ENCODE measurements at regions not wholly inside any gene's neighbourhood (a gene's known extent, or its start where the extent isn't known, plus 50 kb on each side); places are given as distances from the start of the nearest gene placed in this dataset.

DNA sequence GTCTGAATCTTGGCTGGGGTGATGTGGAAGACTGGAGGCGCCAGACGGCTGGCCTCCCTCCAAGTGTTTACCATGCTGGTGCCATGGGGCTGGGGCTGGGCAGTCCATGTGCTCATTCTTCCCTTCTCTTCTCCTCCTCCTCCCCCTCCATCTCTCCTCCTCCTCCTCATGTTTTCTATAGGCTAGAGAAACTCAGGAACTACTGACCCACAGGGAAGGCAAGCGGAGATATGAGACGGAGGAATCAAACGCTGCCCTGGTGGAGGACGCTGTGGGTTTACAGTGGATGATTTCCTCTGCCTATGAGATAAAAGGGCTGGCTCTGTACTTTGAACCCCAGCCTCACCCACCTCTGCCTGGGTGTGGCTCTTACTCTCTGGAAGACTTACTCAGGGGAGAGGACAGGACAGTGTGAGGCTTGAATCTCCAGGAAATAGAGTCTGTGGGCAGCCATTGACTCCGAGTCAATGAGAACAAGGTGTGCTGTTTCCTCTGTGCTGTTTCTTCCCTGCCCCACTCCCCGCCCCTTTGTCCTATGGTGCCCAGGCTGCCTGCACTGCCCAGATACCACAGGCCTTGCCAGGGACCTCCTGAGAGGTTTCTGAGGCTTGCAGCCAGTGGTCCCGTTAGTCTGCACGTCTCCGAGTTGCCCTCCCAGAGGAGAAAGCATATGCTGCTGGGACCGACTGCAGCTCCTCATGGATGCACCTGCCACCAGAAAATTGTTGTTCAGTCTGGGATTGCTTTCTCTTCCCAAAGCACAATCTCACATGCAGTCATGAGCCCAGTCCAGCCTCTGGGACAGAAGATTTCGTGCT lies 132.6 kb upstream of the ARHGAP5 start:
- DNase-seq, result no peak

DNA sequence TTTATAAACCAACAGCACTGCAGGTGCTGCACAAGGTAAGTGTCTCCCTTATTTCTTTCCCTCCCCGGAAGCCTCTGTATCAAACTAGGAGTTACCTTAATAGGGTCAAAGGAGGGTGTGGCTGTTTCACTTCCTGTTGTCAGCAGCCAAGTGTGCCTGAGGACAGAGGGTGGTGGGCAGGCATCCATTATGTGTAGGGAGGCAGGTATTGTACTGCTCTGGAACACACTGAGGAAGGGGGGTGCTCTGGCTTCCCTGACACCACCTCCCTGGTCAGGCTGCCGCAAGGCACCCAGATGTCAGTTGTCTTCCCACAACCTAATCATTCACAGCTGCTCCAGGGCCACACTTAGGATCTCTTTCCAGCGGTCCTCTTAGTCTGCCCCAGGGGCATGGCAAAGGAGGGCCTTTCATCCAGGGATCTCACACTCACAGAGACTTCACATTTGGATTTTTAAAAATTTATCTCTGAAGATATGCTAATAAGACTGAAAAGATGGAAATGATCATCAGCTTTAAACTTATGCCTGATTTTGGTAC lies 132.0 kb upstream of the ARHGAP5 start:
- DNase-seq, result peak; percentile 39

DNA sequence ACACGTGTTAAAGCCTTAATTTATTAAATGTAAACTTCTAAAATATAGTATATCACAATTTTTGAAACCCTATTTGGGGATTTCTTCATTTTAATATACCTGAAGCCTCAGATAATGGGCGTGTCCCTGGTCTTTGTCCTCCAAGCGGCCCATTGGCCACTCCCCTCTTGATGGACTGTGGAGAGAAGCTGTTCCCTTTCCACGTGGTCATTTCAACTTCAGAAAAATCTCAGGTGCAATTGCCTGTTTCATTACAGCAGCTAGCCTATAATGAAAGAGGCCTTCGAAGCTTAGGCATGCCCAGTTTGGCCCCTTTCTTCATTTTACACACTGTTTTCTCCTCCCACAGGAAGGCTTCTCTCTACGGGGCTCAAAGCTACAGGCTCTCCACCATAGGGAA lies 131.4 kb upstream of the ARHGAP5 start:
- no peak for DNase-seq

DNA sequence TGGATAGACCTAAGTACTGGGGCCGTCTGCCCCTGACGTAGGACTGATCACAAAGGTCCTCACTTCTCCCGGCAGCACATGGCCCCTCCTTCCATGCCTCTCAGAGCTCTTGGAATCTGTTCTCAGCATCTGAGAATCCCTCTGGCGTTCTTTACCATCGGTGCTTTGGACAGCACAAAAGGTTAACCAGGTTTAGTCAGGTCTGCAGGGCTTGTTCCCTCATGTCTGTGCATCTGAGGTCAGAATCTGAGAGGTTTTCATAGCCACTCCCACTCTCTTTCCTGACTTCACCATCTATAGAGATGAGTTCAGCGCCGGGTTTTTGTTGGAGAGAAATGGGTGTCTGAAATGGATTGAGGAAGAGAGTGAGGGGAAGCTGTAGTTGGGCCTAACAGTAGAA lies 130.0 kb upstream of the ARHGAP5 start:
- no peak for DNase-seq

DNA sequence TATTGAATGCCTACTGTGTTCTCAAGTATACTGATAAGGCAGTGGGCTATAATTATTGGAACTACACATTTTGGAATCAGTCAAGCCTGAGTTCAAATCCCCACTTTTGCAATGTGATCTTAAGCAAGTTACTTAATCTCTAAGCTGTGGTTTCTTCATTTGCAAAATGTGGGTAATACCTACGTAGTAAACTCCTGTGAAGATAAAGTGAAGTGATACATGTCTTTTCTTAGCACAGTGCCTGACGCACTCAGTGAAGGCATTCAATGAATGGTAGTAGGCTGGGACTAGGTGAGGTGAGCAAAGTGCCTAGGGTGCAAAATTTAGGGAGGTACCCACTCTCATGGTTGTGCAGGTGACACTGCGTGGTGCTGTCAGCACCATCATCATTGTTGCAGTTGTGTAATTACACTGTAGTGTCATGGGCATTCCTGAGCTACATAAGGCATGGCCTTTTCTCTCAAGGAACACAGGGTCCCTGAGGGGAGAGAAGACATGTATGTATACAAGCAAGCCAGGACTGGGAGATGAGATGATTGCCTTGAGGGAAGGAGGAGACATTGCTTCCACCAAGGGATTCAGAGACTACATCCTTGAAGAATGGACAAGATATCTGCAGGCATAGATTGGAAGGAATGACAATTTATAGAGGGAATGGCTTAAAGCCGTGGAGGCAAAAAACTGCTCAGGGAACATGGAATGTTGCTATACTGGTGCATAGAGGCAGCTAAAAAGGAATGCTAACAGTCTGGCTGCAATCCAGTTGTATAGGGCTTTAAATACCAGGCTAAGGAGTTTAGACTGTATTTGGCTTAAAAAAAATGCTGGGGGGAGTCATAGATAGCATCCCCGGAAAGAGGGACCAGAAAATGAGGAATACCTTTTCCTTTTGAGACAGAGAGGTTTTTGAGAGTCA lies 129.2 kb upstream of the ARHGAP5 start:
- no peak for DNase-seq

DNA sequence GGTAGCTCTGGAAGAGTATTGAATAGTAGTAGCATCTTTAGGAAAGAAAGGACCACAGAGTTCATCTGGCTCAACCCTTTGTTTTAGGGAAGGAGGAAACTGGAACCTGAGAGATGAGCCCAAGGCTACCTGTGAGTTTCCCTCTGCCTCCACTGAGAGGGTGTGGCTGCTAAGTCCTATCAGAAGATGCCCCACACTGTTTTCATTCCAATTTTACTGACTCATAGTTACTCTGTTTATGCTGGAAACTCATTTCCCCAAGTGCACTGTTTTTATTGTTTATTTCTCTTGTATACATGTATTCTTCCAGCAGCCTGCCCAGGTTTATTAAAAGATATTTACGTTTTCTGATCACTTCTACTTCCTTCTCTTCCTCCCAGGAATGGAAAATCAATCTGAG lies 127.4 kb upstream of the ARHGAP5 start:
- DNase-seq, result no peak

DNA sequence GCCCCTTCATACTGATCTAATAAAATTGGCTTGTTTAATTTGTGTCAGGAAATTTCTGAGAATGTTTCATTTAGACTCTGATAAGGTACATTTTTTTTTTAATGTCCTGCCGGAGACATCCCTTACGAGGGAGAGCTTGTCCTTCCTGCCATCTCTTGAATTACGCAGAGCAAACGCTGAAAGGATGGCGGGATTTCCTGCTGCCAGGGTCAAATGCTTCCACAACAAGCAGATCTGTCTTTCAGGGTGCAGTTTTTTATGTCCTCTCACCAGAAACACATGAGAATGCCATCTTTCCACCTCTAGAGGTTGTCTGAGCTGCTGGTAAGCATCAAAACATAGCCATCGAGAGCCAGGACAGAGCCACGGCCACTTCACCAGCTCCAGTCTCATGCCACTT lies 126.8 kb upstream of the ARHGAP5 start:
- no peak for DNase-seq

DNA sequence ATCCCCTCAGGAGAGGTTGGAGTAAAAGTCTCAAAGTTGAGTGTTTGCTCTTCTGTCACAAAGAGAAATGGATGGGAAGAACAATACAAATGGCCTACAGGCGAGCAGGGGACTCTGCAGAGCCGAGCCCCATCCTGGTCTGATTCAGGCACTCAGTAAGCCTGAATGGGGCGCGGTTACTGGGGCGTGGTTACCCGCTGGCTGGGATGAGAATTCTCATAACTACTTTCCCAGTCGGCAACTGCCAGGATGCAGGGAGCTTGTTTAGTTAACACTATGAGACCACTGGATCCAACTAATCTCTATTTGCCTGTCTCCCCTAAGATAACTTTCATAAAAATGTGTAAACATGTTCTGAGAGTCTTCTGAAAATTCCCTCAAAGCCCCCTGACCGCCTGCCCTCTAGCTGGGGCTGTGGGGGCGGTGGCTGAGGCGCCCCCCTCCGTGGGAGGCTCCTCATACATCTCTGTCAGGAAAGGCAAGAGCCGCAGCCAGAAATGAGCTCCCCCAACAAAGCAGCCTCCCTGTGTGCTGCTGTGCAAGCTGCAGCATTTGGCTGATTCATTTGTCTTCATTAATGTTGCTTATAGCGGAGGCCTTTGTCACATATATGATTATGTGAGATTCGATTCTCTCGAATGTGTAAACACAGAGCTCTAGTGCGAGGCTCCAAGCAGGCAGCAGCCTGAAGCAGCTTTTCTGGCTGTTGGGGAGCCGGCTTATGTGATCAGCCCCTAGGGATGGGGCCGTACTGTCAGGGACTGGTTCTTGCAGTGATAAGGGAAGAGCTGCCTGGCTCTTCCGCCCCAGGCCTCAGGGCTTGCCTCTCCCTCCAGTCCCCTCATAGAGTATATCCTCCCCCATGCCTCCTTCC lies 126.1 kb upstream of the ARHGAP5 start:
- DNase-seq, result no peak

DNA sequence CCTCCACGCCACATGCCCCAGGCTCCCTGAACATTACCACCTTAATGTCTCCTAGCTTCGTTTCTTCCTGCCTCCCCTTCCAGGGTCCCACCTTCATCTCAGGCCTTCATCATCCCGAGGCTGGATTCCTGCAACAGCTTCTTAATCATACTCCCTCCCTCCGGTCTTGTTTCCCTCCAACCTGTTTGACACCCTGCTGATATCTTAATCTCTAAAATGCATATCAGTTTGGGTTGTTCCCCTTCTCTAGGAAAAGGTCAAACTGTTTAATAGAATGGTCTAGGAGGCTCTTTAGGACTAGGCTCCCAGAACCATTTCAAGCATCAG lies 125.5 kb upstream of the ARHGAP5 start:
- DNase-seq, result no peak

DNA sequence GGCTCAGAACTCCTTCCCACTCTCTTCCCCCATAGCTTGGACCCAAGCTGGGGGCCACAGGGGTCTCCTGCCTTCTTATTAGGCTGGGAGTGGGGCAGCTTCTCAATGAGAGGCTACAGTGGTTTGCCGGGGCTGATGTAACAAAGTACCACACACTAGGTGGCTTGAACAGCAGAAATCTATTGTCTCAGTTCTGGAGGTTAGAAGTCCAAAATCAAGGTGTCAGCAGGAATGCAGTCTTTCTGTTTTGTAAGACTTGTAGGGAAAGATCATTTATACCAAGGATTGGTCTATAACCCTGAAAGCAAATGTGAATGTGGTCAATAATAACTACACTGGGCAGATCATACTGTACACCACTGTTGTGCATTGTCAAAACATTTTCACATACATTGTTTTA lies 124.5 kb upstream of the ARHGAP5 start:
- DNase-seq, result no peak

DNA sequence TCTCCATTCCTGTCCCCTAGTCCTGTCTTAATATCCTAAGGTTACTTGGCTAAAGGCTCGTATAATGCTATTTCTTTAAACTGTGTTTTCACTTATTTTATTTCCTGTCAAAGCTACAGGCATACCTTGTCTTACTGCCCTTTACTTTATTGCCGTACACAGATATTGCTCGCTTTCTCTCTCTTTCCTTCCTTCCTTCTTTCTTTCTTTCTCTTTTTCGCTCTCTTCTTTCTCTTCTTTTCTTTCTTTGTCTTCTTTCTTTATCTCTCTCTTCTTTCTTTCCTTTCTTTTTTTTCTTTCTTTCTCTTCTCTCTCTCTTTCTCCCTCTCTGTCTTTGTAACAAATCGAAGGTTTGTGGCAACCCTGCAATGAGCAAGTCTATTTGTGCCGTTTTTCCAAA lies 123.9 kb upstream of the ARHGAP5 start:
- DNase-seq, result no peak

DNA sequence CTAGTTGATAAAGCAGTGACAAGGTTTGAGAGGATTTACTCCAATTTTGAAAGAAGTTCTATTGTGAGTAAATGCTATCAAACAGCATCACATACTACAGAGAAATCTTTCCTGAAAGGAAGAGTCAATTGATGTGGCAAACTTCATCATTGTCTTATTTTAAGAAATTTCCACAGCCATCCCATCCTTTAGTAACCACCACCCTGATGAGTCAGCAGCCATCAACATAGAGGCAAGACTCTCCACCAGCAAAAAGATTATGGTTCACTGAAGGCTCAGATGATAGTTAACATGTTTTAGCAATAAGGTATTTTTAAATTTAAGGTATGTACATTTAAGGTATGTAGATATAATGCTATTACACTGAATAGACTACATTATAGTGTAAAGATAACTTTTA lies 122.1 kb upstream of the ARHGAP5 start:
- no peak for DNase-seq

DNA sequence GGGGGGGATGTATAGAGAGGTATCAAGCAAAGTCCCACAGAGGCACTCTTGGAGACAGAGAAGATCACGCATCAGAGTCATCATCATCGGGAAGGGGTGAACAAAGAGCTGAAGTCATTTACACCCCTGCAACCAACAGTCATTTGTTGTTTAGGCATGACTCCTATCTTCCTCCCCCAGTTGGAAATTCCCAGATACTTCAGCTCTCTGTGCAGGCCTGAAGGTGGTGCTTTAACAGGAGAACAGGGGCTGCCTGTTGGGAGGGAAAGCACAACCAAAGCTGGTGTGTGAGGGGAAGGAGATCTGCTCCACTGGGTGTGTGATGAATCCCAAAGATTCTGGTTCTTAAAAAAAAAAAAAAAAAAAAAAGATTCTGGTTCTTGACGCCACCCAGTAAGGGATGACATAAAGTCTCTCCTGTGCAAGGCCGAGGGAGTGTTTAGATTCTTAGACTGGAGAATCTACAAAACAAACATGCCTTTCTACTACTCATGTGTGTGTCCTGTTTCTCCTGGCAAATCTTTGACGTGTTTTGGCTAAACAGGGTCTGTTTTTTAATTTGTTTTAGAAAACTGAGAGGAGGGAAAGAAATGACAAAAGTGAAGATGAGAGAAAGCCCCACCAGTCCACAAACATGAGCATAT lies 121.0 kb upstream of the ARHGAP5 start:
- no peak for DNase-seq

DNA sequence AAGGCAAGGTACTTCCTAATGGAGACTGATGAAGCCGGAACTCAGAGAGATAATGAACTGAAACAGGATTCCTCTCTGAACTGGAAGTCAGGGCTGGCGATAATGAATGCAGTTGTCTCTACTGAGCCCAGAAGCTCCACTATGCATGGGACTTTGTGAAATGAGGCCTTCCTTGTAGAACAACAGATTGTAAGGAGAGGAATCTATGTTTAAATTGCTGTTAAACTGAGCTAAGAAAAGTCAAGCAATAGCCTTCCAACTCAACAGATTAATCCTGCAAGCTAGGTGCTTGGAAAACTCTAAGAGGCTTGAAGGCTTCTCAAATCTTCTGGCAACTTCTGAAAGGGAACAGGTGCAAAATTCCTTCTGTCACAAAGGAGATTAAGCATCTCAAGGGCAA lies 119.5 kb upstream of the ARHGAP5 start:
- no peak for DNase-seq

DNA sequence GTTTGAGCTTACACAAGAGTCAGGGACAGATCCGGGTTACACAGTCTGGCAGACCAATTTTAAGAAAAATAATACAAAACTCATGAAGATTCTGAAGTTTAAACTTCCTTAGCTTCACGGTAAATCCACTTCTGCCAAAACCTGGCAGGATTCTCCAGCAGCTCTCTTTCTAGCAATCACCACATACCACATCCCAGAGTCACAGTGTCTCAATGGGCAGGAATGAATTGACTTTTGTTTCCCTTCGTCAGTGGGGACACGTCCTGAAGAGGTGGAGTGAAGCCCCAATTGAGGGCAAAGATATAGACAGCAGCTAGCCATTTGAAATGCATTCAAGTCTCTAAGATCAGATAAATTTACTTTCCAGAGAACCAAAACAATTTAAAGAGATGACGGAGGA lies 117.1 kb upstream of the ARHGAP5 start:
- no peak for DNase-seq

DNA sequence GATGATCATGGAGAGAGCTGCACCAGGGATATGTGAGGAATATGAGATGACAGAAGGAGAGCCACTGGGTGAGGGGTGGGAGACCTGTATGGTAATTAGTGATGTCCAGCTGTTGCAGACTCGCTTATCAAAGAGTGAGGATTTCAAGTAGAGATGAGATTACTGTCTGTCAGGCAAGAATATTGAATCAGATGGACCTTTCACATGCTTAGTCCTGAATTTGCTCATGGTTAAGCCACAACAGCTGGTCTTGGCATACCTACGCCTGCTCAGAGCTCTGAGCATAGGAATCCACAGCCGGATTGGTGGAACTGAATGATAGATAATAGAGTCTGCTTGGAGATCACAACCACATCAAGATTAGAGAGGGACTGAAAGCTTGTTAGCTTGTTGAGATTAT lies 115.2 kb upstream of the ARHGAP5 start:
- DNase-seq, result no peak

DNA sequence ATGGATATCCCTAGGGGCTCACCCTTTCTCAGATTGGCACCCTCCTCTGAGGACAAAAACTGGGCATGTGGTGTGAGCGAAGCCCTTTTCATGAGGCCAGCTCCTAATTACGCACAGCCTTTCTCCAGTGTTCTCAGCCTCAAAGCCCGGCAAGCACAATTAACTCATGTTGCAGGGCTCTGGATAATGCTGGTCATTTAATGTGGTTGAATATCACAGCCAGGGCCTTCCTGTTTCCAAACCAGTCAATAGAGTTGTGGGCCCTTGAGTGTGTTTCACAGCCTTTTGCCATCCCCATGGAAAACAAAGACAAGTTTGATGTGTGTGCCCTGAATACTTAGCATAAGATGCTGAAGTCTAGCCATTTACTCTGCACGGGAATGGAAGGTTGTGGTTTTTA lies 114.2 kb upstream of the ARHGAP5 start:
- no peak for DNase-seq

DNA sequence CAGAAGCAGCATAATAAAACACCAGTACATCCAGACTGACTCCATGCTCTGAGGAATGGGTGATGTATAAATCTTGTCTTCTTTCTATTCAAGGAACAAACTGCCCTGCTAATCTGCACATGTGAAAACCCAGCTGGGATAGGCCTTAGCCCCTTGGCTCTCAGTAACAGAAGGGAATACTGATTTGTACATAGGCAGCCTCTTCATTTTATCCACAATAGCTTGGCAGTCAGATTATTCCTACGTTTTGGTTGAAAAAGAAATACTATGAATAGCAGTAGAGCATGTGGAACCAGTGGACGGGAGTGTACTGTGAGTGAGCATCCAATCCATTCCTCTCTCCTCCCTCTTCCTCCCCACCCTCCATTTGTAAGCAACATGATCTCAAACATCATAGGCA lies 113.5 kb upstream of the ARHGAP5 start:
- no peak for DNase-seq

DNA sequence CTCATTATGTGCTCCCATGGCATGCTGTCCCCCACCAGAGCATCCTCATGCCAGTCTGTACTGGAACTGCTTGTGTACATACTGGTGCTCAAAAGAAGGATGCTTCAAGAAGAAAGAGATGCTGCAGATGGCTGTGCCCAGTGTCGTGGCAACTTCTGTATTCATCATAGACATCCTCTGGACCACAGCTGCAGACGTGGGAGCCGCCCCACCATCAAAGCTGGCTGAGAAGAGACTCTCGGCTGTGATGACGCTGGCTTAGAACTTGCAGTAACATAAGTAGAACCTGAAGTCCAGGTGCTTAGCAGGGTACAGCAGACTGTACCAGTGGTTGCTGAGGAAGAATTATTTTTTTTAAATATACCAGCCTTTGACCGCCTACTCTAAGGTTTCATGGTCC lies 112.6 kb upstream of the ARHGAP5 start:
- no peak for DNase-seq

DNA sequence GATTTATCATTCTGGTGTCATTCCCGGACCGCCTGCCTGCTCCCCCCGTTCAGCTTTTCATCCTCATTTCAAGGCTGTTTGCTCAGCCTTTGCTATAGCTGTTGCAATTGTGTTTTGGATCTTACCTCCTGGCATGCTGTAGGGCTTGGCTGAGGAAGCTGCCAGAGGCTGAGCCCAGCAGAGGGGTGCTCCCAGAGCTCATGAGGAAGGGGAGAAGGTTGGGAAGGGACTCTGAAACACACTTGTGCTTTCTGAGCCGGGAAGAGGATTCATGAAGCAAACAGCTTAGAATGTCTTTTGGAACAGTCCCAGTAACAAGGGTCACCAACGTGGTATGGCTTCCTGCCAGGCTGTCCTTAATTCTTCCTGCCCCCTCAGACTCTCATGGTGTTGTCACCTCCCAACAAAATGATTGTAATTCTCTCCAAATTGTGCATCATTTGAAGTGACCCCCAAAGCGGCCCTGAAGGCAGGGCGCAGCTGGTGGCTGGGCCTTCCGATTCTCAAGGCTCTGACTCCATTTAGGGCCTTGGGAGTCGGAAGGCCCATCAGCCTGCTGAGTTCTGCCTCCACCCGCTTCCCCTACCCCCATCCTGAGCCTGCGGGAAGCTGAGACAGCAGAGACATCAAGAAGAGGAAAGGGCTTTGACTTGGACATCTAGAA lies 111.9 kb upstream of the ARHGAP5 start:
- no peak for DNase-seq

DNA sequence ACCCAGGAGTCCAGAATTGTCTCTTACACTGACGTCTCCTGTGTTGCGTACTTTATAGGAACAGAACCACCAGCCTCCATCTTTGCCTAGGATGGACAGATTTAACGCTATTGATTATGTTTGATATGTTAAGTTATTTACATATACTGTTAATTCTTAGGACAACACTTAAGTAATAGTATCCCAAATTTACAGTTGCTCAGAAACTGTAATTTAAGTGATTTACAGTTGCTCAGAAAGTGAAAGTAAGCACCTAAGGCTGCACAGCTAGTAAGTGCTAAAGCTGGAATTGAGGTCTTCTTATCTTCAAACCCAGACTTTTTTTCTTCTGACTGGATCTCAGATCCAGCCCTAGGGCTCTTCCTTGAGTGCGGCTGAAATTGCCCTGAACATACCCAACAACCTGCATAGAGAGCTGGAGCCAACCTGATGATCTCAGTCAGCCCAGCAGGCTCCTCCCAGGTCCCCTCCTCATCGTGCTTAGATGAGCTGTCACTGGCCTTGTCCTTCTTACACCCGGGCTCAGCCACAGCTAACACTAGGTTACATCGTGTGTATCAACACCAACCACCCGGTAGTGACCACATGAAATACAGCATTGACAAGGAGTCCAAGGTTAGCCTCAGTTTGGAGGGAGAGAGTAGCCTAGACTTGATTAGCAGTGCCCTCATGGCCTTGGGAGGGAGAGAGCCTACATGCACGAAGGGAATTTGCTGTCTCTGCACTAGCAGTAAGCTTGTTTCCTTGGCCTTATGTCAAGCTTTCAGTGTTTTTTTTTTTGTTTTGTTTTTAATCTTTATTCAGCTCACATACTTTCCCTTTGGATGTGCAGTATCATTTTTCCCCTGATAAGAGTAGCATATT lies 111.1 kb upstream of the ARHGAP5 start:
- no peak for DNase-seq
